OCI-LY7 (cell line): ENCODE measurements at regions not wholly inside any gene's neighbourhood (a gene's known extent, or its start where the extent isn't known, plus 50 kb on each side); places are given as distances from the start of the nearest gene placed in this dataset.

Source experiments
- BruUV-seq: library from RNA; stranded (reverse); fragments of 400-500 nt; replicated peaks from 2 replicates; lab custom pipeline; 2021; lab: Mats Ljungman, UMichigan
- CTCF ChIA-PET: fragments of 300-600 bp; sonication (Branson Sonifier 250); formaldehyde crosslinking; loops from one replicate; lab custom pipeline; 2022; ENCODE audit warnings: antibody characterized with exemption; ENCODE audit not compliant: unreplicated experiment; lab: Charles Lee
- POLR2A ChIA-PET: fragments of 300-600 bp; sonication (Branson Sonifier 250); formaldehyde crosslinking; loops from one replicate; lab custom pipeline; 2022; ENCODE audit warnings: antibody characterized with exemption; lab: Charles Lee
- DNase-seq: peaks from one replicate; pipeline ENCODE4 v3.0.0-alpha.2; 2015; ENCODE audit warnings: low spot score
- H2AFZ ChIP-seq: fragments of 200-600 bp; sonication (generic), shearing (Covaris generic); 2 replicates; pipeline ENCODE4 v1.6.1; 2014; ENCODE audit warnings: mild to moderate bottlenecking, antibody characterized with exemption, low read length, moderate library complexity
- H3K27ac ChIP-seq: fragments of 200-600 bp; sonication (generic); 2 replicates; pipeline ENCODE4 v1.5.1; 2014; ENCODE audit warnings: mixed run types, low read depth, mild to moderate bottlenecking, moderate library complexity, low read length, inconsistent platforms; ENCODE audit not compliant: poor library complexity, severe bottlenecking
- H3K36me3 ChIP-seq: fragments of 200-600 bp; sonication (generic); 2 replicates; pipeline ENCODE4 v1.6.1; 2014; ENCODE audit warnings: mild to moderate bottlenecking, antibody characterized with exemption, low read length, moderate library complexity, mixed read lengths; ENCODE audit not compliant: insufficient read depth
- H3K4me1 ChIP-seq: fragments of 200-600 bp; sonication (generic); 2 replicates; pipeline ENCODE4 v1.5.1; 2014; ENCODE audit warnings: mild to moderate bottlenecking, low read length; ENCODE audit not compliant: insufficient read depth, poor library complexity, severe bottlenecking
- H3K4me2 ChIP-seq: fragments of 200-600 bp; sonication (generic); 2 replicates; pipeline ENCODE4 v1.6.1; 2014; ENCODE audit warnings: mild to moderate bottlenecking, low read length
- H3K4me3 ChIP-seq: fragments of 200-600 bp; sonication (generic); 2 replicates; pipeline ENCODE4 v1.5.1; 2014; ENCODE audit warnings: mild to moderate bottlenecking, low read depth, low read length; ENCODE audit not compliant: poor library complexity, severe bottlenecking
- H3K79me2 ChIP-seq: fragments of 200-600 bp; sonication (generic); 2 replicates; pipeline ENCODE4 v1.6.1; 2016; ENCODE audit warnings: low read depth, mild to moderate bottlenecking, low read length, moderate library complexity, mixed read lengths; ENCODE audit not compliant: insufficient read depth
- H3K9me2 ChIP-seq: fragments of 200-600 bp; sonication (generic); 2 replicates; pipeline ENCODE4 v1.6.1; 2016; ENCODE audit warnings: mild to moderate bottlenecking, low read length, mixed read lengths; ENCODE audit not compliant: insufficient read depth
- H3K9me3 ChIP-seq: fragments of 200-600 bp; sonication (generic); 2 replicates; pipeline ENCODE4 v1.6.1; 2014; ENCODE audit warnings: mild to moderate bottlenecking, mixed run types, low read length, mixed read lengths
- H4K20me1 ChIP-seq: fragments of 200-600 bp; sonication (generic); 2 replicates; pipeline ENCODE4 v1.6.1; 2014; ENCODE audit warnings: mild to moderate bottlenecking, antibody characterized with exemption, low read length, moderate library complexity, mixed read lengths; ENCODE audit not compliant: insufficient read depth
- EZH2phosphoT487 ChIP-seq: fragments of 200-600 bp; sonication (generic); IDR thresholded peaks from 2 replicates; pipeline ENCODE4 v1.6.1; 2018; ENCODE audit warnings: low read depth, borderline replicate concordance, mild to moderate bottlenecking, mixed run types, antibody characterized with exemption, low read length, moderate library complexity, mixed read lengths
- intact Hi-C: fragments of 100-400 bp; cut with micrococcal nuclease; formaldehyde crosslinking; loops from one replicate; pipeline ENCODE4 v1.10.0; 2022; ENCODE audit not compliant: unreplicated experiment
- TF ChIP-seq, protein P1 (sequence below): fragments of 200-600 bp; sonication (generic); conservative IDR thresholded peaks from 2 replicates; pipeline ENCODE4 v1.5.1; 2014; ENCODE audit warnings: mild to moderate bottlenecking, antibody characterized with exemption, low read length, moderate library complexity, mixed read lengths

DNA sequence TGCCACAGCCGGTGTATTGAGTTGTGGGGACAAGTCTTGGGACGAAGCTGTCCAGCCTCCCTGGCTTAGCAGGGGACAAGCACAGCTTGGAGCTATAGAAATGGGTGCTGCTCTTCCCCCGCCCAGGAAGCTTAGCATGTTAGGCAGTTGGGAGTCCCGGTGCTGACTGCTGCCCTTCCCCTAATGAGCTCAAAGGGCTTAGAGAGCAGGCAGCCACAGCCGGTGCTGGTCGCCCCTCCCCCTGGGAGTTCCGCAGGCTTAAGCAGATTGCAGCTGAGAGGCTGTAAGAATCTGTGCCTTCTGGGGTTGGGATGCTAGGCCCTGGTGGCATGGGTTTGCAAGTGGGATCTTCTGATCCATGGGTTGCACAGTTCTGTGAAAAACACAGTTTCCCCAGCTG, 237.3 kb downstream of the DCDC2C start:
- intact Hi-C loops = no loop called here
- ChIA-PET POLR2A (no interaction called here), CTCF (no interaction called here)
- Histone ChIP-seq H3K9me2 (no peaks in the 10 kb centered on the region), H3K4me1 (no peaks in the 10 kb centered on the region), H3K4me2 (no peak overlapping the region), H3K36me3 (no peaks in the 10 kb centered on the region), H2AFZ (no peak overlapping the region), H3K79me2 (no peaks in the 10 kb centered on the region), H3K9me3 (no peaks in the 10 kb centered on the region), H4K20me1 (no peaks in the 10 kb centered on the region), H3K4me3 (no peak overlapping the region), H3K27ac (no peak overlapping the region)
- no peak for DNase-seq
- no TSS peak for BruUV-seq
- TF ChIP-seq, protein P1, sequence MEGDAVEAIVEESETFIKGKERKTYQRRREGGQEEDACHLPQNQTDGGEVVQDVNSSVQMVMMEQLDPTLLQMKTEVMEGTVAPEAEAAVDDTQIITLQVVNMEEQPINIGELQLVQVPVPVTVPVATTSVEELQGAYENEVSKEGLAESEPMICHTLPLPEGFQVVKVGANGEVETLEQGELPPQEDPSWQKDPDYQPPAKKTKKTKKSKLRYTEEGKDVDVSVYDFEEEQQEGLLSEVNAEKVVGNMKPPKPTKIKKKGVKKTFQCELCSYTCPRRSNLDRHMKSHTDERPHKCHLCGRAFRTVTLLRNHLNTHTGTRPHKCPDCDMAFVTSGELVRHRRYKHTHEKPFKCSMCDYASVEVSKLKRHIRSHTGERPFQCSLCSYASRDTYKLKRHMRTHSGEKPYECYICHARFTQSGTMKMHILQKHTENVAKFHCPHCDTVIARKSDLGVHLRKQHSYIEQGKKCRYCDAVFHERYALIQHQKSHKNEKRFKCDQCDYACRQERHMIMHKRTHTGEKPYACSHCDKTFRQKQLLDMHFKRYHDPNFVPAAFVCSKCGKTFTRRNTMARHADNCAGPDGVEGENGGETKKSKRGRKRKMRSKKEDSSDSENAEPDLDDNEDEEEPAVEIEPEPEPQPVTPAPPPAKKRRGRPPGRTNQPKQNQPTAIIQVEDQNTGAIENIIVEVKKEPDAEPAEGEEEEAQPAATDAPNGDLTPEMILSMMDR = no peak
- no peak for TF ChIP-seq EZH2phosphoT487

- no peak overlapping the region for H2AFZ ChIP-seq
- no peak for DNase-seq
- CTCF ChIA-PET = no interaction called here
- no peaks in the 10 kb centered on the region for H3K79me2 ChIP-seq
- POLR2A ChIA-PET = no interaction called here
- no peak overlapping the region for H3K4me2 ChIP-seq
- H3K36me3 ChIP-seq = no peaks in the 10 kb centered on the region
- H3K9me3 ChIP-seq = no peaks in the 10 kb centered on the region
- H3K27ac ChIP-seq = no peak overlapping the region
- H3K9me2 ChIP-seq = no peaks in the 10 kb centered on the region
- BruUV-seq = no TSS peak
- TF ChIP-seq, protein P1 = no peak
- no peak for TF ChIP-seq EZH2phosphoT487
- intact Hi-C loops = no loop called here
- H3K4me3 ChIP-seq = no peak overlapping the region
- H4K20me1 ChIP-seq = no peaks in the 10 kb centered on the region
- no peaks in the 10 kb centered on the region for H3K4me1 ChIP-seq
Observed at GRCh38 chr2:3942841-3943240, 239.5 kb downstream of the DCDC2C start.

GRCh38 chr2:3944071-3944470, 240.7 kb downstream of the DCDC2C start:
- Histone ChIP-seq H3K4me2 (no peak overlapping the region), H3K9me2 (no peaks in the 10 kb centered on the region), H4K20me1 (no peaks in the 10 kb centered on the region), H3K36me3 (no peaks in the 10 kb centered on the region), H3K4me3 (no peak overlapping the region), H3K27ac (no peak overlapping the region), H3K9me3 (no peaks in the 10 kb centered on the region), H3K4me1 (no peaks in the 10 kb centered on the region), H3K79me2 (no peaks in the 10 kb centered on the region), H2AFZ (no peak overlapping the region)
- TF ChIP-seq, protein P1 = no peak
- TF ChIP-seq EZH2phosphoT487 = no peak
- no TSS peak for BruUV-seq
- ChIA-PET CTCF (no interaction called here), POLR2A (interaction anchor here (0.5 to 1.3 kb wide), 2 partner anchors 11 to 1485 kb away, joined by 3 read pairs; no protein-coding TSS in a partner anchor)
- intact Hi-C loops = no loop called here
- DNase-seq = no peak
